Loucy (cell line): ENCODE measurements at regions not wholly inside any gene's neighbourhood (a gene's known extent, or its start where the extent isn't known, plus 50 kb on each side); places are given as distances from the start of the nearest gene placed in this dataset.

Experiments used
- H2AFZ ChIP-seq: fragments of 200-600 bp; sonication (generic); 2 replicates; pipeline ENCODE4 v1.6.0; 2016; ENCODE audit warnings: antibody characterized with exemption, mild to moderate bottlenecking, low read length, moderate library complexity
- H3F3A ChIP-seq: fragments of 200-600 bp; 2 replicates; pipeline ENCODE4 v1.6.0; 2016; ENCODE audit warnings: antibody characterized with exemption, low read depth, mild to moderate bottlenecking
- H3K27me3 ChIP-seq: fragments of 200-600 bp; sonication (generic); 2 replicates; pipeline ENCODE4 v1.6.1; 2014; ENCODE audit warnings: low read length, mild to moderate bottlenecking; ENCODE audit not compliant: insufficient read depth, poor library complexity, severe bottlenecking
- H3K36me3 ChIP-seq: fragments of 200-600 bp; sonication (generic); 2 replicates; pipeline ENCODE4 v1.6.1; 2016; ENCODE audit warnings: low read length; ENCODE audit not compliant: insufficient read depth
- H3K4me1 ChIP-seq: fragments of 200-600 bp; sonication (generic); 2 replicates; pipeline ENCODE4 v1.5.1; 2014; ENCODE audit warnings: low read length, mild to moderate bottlenecking; ENCODE audit not compliant: insufficient read depth, poor library complexity, severe bottlenecking
- H3K4me2 ChIP-seq: fragments of 200-600 bp; sonication (generic); 2 replicates; pipeline ENCODE4 v1.6.0; 2014; ENCODE audit warnings: antibody characterized with exemption, low read length, low read depth, mild to moderate bottlenecking; ENCODE audit not compliant: poor library complexity, severe bottlenecking
- H3K4me3 ChIP-seq: fragments of 200-600 bp; sonication (generic); 2 replicates; pipeline ENCODE4 v1.5.1; 2014; ENCODE audit warnings: low read length, mild to moderate bottlenecking, mixed read lengths; ENCODE audit not compliant: poor library complexity, severe bottlenecking
- H3K79me2 ChIP-seq: fragments of 200-600 bp; sonication (generic); 2 replicates; pipeline ENCODE4 v1.6.1; 2014; ENCODE audit warnings: low read length; ENCODE audit not compliant: insufficient read depth
- H3K9ac ChIP-seq: fragments of 200-600 bp; sonication (generic); 2 replicates; pipeline ENCODE4 v1.6.0; 2014; ENCODE audit warnings: mild to moderate bottlenecking, low read depth, low read length, moderate library complexity; ENCODE audit not compliant: poor library complexity, severe bottlenecking
- H3K9me2 ChIP-seq: fragments of 200-600 bp; sonication (generic); replicated peaks from 2 replicates; pipeline ENCODE4 v1.6.1; 2016; ENCODE audit warnings: low read depth, low read length, mixed read lengths
- H3K9me3 ChIP-seq: fragments of 200-600 bp; sonication (generic); 2 replicates; pipeline ENCODE4 v1.6.1; 2014; ENCODE audit warnings: mild to moderate bottlenecking, antibody characterized with exemption, low read length, low read depth; ENCODE audit not compliant: insufficient read depth
- H4K20me1 ChIP-seq: fragments of 200-600 bp; sonication (generic); 2 replicates; pipeline ENCODE4 v1.6.0; 2014; ENCODE audit warnings: antibody characterized with exemption, low read length, mild to moderate bottlenecking; ENCODE audit not compliant: insufficient read depth, poor library complexity, severe bottlenecking
- EZH2phosphoT487 ChIP-seq: fragments of 200-600 bp; IDR thresholded peaks from 2 replicates; pipeline ENCODE4 v1.6.1; 2018; ENCODE audit warnings: antibody characterized with exemption, mild to moderate bottlenecking, moderate library complexity, borderline replicate concordance
- TF ChIP-seq, protein P1 (sequence below): fragments of 200-600 bp; sonication (generic); conservative IDR thresholded peaks from 2 replicates; pipeline ENCODE4 v1.5.1; 2014; ENCODE audit warnings: mild to moderate bottlenecking, antibody characterized with exemption, low read length

DNA sequence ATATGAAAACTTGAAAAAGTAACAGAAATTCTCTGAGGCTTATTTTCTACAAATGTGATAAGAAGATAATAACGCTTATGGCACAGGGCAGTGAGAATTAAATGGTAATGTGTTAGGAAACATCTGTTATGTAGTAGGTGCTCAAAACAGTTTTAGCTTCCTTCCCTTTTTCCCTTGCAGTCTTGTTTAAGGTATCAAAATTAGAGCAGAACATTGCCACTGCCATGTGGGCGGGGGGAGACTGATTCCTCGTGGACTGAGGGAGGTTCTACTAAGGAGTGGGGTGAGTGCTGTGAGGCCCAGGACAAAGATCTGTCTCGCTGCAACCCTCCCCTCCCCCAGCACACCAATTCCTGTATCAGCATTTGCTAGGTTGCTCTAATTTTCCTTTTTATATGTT is 702.4 kb downstream of the TUSC7 start:
- Histone ChIP-seq H3K4me2 (no peak overlapping the region), H3K36me3 (no peaks in the 10 kb centered on the region), H3K9me2 (no peaks in the 10 kb centered on the region), H4K20me1 (no peaks in the 10 kb centered on the region), H3K27me3 (no peaks in the 10 kb centered on the region), H2AFZ (no peak overlapping the region), H3K4me3 (no peak overlapping the region), H3F3A (no peaks in the 10 kb centered on the region), H3K9me3 (no peaks in the 10 kb centered on the region), H3K9ac (no peak overlapping the region), H3K79me2 (no peaks in the 10 kb centered on the region), H3K4me1 (no peaks in the 10 kb centered on the region)
- TF ChIP-seq, protein P1, sequence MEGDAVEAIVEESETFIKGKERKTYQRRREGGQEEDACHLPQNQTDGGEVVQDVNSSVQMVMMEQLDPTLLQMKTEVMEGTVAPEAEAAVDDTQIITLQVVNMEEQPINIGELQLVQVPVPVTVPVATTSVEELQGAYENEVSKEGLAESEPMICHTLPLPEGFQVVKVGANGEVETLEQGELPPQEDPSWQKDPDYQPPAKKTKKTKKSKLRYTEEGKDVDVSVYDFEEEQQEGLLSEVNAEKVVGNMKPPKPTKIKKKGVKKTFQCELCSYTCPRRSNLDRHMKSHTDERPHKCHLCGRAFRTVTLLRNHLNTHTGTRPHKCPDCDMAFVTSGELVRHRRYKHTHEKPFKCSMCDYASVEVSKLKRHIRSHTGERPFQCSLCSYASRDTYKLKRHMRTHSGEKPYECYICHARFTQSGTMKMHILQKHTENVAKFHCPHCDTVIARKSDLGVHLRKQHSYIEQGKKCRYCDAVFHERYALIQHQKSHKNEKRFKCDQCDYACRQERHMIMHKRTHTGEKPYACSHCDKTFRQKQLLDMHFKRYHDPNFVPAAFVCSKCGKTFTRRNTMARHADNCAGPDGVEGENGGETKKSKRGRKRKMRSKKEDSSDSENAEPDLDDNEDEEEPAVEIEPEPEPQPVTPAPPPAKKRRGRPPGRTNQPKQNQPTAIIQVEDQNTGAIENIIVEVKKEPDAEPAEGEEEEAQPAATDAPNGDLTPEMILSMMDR: no peak
- no peak for TF ChIP-seq EZH2phosphoT487

DNA sequence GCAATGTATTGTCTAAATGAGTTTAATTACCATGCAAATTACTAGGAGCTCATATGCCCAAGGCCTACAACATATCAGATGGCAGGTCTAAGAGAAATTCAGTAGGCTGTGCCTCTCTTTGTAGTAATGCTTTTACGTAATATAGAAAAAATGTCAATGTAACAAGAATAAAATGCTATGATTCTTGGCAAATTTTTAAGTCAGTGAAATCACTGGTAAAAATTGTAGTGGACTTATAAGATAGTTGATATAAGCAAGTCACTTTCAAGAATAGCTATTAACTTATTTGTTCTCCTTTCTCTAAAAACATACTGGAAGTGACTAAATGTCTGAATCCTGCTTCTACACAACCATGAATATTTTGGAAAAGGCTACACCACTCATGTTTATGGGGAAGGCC is 707.8 kb downstream of the TUSC7 start:
- TF ChIP-seq, protein P1: no peak
- TF ChIP-seq EZH2phosphoT487: no peak
- no peak overlapping the region for H3K4me3 ChIP-seq
- no peak overlapping the region for H3K9ac ChIP-seq
- no peak overlapping the region for H3K4me2 ChIP-seq
- H3K4me1 ChIP-seq: no peaks in the 10 kb centered on the region
- H4K20me1 ChIP-seq: no peaks in the 10 kb centered on the region
- no peaks in the 10 kb centered on the region for H3K9me3 ChIP-seq
- no peaks in the 10 kb centered on the region for H3K9me2 ChIP-seq
- H2AFZ ChIP-seq: no peak overlapping the region
- H3F3A ChIP-seq: no peaks in the 10 kb centered on the region
- H3K79me2 ChIP-seq: no peaks in the 10 kb centered on the region
- no peaks in the 10 kb centered on the region for H3K27me3 ChIP-seq
- H3K36me3 ChIP-seq: no peaks in the 10 kb centered on the region

DNA sequence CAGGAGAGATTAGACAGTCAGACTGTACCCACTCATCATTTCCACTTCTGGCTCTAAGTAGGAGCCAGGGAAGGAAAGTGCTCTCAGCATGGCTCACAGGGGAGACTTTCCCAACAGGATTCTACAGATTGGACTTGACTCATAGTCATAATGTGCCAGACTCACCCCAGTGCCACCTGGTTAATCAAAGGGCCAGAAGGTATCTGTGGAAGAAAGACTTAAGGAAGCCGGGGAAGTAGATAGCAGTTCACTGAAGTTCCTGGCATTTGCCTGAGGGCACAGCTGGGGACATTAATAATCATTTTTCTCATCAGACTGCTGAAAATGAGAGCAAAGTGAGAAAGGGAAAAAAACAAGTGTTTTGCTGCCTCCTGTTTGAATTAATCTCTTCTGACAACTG is 717.5 kb downstream of the TUSC7 start:
- TF ChIP-seq, protein P1: no peak
- TF ChIP-seq EZH2phosphoT487: no peak
- Histone ChIP-seq H3K27me3 (no peaks in the 10 kb centered on the region), H3K9me2 (no peaks in the 10 kb centered on the region), H4K20me1 (no peaks in the 10 kb centered on the region), H3K9ac (no peak overlapping the region), H3K4me3 (no peak overlapping the region), H3K9me3 (no peaks in the 10 kb centered on the region), H3K79me2 (no peaks in the 10 kb centered on the region), H3F3A (no peaks in the 10 kb centered on the region), H2AFZ (no peak overlapping the region), H3K4me1 (no peaks in the 10 kb centered on the region), H3K4me2 (no peak overlapping the region), H3K36me3 (no peaks in the 10 kb centered on the region)
